GM10266 (cell line): ENCODE measurements at regions not wholly inside any gene's neighbourhood (a gene's known extent, or its start where the extent isn't known, plus 50 kb on each side); places are given as distances from the start of the nearest gene placed in this dataset.

ENCODE experiments used
- DNase-seq: peaks from one replicate; pipeline ENCODE4 v3.0.0; 2012; ENCODE audit errors: extremely low spot score
- CTCF ChIP-seq: IDR thresholded peaks from 2 replicates; pipeline ENCODE4 v1.5.1; 2012; ENCODE audit warnings: mild to moderate bottlenecking, low read depth; ENCODE audit not compliant: control insufficient read depth, insufficient read depth; ENCODE audit errors: missing control alignments

GRCh38 chr7:46485481-46486065 lies 564.5 kb upstream of the IGFBP3 start:
- TF ChIP-seq CTCF, result no peak
- DNase-seq, result no peak

GRCh38 chr7:46484906-46485305 lies 563.8 kb upstream of the IGFBP3 start:
- TF ChIP-seq CTCF, result no peak
- DNase-seq, result no peak

- DNase-seq, result no peak
Measured at GRCh38 chr7:46480619-46481018, 559.5 kb upstream of the IGFBP3 start.

GRCh38 chr7:46479680-46480079 lies 558.6 kb upstream of the IGFBP3 start:
- no peak for DNase-seq
- no peak for TF ChIP-seq CTCF

More at GRCh38 chr7:46480619-46481018, 559.5 kb upstream of the IGFBP3 start:
- no peak for TF ChIP-seq CTCF

- no peak for TF ChIP-seq CTCF
- DNase-seq, result no peak
Measured at GRCh38 chr7:46478046-46478445, 557.0 kb upstream of the IGFBP3 start.

GRCh38 chr7:46468753-46469356 lies 547.8 kb upstream of the IGFBP3 start:
- no peak for DNase-seq
- TF ChIP-seq CTCF, result no peak

- no peak for DNase-seq
- TF ChIP-seq CTCF, result no peak
Measured at GRCh38 chr7:46463170-46463569, 542.1 kb upstream of the IGFBP3 start.
